DOHH2 (cell line): ENCODE measurements at regions not wholly inside any gene's neighbourhood (a gene's known extent, or its start where the extent isn't known, plus 50 kb on each side); places are given as distances from the start of the nearest gene placed in this dataset.

ENCODE experiments used
- EZH2phosphoT487 ChIP-seq: fragments of 200-600 bp; sonication (generic); IDR thresholded peaks from 2 replicates; pipeline ENCODE4 v1.6.1; 2017; ENCODE audit warnings: borderline replicate concordance, mild to moderate bottlenecking, antibody characterized with exemption, low read length, moderate library complexity, mixed read lengths
- TF ChIP-seq, protein P1 (sequence below): fragments of 200-600 bp; sonication (generic); IDR thresholded peaks from one replicate; pipeline ENCODE4 v1.5.1; 2014; ENCODE audit warnings: antibody characterized with exemption, mild to moderate bottlenecking, low read depth, low read length; ENCODE audit not compliant: poor library complexity, severe bottlenecking

DNA sequence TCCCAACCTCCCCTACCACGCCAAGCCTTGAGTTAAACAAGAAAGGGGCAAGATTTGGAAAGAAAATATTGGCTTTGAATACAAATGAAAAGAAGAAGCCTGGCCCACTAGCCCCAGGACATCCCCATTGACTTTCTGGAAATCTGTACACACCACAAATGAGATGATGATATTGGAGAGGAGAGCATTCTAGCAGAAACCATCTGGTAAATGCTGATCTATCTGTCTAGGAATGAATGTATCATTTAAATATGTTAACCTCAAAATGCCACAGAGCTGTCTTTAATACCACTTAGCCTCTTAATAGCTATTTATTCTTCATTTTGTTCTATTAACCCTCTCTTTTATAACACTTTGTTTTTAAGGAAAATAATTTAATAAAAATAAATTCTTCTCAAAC lies 270.2 kb upstream of the PDE4D start:
- TF ChIP-seq, protein P1, sequence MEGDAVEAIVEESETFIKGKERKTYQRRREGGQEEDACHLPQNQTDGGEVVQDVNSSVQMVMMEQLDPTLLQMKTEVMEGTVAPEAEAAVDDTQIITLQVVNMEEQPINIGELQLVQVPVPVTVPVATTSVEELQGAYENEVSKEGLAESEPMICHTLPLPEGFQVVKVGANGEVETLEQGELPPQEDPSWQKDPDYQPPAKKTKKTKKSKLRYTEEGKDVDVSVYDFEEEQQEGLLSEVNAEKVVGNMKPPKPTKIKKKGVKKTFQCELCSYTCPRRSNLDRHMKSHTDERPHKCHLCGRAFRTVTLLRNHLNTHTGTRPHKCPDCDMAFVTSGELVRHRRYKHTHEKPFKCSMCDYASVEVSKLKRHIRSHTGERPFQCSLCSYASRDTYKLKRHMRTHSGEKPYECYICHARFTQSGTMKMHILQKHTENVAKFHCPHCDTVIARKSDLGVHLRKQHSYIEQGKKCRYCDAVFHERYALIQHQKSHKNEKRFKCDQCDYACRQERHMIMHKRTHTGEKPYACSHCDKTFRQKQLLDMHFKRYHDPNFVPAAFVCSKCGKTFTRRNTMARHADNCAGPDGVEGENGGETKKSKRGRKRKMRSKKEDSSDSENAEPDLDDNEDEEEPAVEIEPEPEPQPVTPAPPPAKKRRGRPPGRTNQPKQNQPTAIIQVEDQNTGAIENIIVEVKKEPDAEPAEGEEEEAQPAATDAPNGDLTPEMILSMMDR = no peak
- no peak for TF ChIP-seq EZH2phosphoT487
